HG03439 (cell line): ENCODE measurements at regions not wholly inside any gene's neighbourhood (a gene's known extent, or its start where the extent isn't known, plus 50 kb on each side); places are given as distances from the start of the nearest gene placed in this dataset.

ENCODE experiments used
- ATAC-seq: cut with Tn5 transposase; IDR thresholded peaks from one replicate; pipeline ENCODE4 v1.9.1; 2021; ENCODE audit warnings: mild to moderate bottlenecking, moderate library complexity; ENCODE audit not compliant: unreplicated experiment

GRCh38 chr6:102402635-102403329, 1009.3 kb downstream of the GRIK2 start:
- ATAC-seq: no peak

- ATAC-seq: no peak
Observed at GRCh38 chr6:102398788-102399390, 1005.4 kb downstream of the GRIK2 start.

GRCh38 chr6:102390541-102390940, 997.0 kb downstream of the GRIK2 start:
- ATAC-seq: no peak

DNA sequence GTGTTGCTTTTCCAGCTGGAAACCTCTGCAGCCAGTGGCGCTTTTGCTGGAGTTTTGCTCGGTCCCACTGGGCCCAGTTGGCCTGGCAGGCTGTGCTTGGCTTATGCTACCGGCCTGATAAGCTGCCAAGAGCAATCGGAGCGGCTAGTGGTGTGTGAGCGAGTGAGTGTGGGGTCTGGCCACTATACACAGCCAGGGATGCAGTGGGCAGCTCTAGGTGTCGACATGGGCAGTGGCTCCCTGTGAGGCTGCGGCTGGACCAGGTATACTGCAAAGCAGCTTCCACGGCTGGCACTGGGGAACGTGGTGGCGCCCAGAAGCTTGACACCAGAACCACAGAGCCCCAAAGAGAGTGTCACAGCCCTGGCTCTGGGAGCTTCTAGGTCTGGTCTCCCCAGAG, 996.5 kb downstream of the GRIK2 start:
- no peak for ATAC-seq

DNA sequence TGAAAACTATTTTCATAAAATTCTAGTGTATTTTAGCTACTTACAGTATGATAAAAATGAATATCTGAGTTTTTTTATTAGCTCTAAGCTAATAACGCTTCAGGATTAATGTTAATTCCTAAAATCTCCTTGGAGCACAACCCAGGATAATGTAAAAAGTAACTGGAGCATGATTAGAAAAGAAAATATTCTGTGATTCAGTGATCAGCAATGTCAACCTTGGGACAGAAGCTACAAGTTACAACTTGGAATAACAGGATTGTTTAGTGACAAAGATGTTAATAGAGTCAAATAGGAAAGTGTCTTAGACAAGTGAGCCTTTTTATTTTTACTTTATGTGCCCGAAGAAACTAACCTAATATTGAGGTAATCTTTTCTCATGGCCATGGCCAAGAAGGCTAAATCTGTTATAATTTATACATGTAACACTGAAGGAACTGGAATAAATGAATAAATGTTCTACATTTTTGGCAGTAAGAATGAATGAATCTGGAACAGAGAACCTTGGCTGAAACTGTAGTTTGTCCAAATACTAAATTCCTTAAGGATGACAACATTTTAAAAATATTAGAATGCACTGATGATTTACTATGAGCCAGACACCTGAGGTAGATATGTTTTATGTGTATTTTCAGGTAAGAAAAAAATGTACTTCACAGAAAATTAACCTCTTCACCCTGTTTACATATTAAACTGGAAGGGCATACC, 994.0 kb downstream of the GRIK2 start:
- no peak for ATAC-seq

DNA sequence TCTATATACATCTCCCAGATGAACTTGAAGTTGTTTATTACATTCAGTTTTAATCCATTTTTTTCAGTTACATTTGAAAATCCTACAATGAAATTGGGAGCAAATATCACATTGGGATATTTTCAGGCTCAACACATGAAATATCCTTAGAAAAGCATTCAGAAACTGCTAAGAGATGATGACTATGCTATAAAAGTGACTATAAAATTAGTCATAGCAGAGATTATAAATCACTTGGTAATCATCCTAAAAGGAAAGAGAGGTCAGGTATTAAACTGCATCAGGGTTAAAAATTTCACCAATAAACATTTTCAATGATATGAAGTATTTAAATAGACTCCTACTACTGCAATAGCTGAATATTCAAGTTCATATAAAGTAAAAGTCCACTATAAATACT, 987.7 kb downstream of the GRIK2 start:
- no peak for ATAC-seq

DNA sequence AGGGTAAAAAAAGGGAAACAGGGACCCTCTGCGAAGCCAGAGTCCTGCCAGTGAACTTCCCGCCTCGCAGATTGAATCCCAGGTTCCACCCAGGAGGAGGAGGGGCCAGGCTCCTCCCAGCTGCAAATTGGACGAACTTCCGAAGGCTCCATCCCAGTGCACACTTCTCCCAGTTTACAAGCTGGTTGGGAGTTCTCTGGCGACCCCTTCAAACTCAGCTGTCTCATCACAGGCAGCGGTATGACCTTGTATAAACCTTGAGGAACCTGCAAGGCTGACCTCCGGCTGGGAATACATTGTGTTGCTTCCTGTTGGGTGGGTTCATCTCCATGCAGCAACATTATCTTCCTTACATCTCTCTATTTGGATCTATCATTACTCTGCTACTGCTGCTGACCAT, 962.7 kb downstream of the GRIK2 start:
- no peak for ATAC-seq

- ATAC-seq: no peak
Observed at GRCh38 chr6:102355578-102355977, 962.1 kb downstream of the GRIK2 start.

DNA sequence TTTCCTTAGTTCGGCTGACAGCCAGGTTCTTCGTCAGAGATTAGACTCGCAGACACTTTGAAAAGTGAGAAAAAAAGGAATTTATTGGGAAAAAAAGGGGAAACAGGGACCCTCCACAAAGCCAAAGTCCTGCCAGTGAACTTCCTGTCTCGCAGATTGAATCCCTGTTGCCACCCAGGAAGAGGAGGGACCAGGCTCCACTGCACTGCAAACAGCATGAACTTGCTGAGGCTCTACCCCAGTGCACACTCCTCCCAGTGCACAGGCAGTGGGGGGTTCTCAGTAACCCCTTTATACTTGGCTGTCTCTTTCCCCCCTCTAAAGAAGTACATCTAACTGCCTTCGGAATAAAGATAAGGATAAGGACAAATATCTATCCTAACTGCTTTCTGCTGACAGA, 959.0 kb downstream of the GRIK2 start:
- no peak for ATAC-seq

GRCh38 chr6:102344769-102345168, 951.3 kb downstream of the GRIK2 start:
- ATAC-seq: no peak

- ATAC-seq: no peak
Observed at GRCh38 chr6:102340311-102340710, 946.8 kb downstream of the GRIK2 start.

DNA sequence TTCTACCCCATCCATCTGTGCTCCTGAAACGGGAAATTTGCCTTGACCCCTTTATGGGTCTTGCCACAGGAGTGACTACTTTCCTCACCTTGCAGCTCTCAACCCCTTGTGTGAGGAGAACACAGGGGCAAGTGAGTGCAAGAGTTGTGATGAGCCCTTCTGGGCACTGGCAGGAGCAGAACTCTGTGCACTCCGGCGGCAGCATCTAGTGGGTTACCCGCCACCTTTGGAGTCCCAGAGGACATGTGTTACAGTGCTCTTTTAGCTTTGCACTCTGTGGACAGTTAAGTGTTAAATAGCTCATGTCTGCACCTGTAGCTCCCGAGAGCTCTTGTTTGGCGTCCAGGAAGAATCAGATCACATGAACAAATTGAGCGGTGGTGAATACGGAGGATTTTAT, 940.2 kb downstream of the GRIK2 start:
- no peak for ATAC-seq

DNA sequence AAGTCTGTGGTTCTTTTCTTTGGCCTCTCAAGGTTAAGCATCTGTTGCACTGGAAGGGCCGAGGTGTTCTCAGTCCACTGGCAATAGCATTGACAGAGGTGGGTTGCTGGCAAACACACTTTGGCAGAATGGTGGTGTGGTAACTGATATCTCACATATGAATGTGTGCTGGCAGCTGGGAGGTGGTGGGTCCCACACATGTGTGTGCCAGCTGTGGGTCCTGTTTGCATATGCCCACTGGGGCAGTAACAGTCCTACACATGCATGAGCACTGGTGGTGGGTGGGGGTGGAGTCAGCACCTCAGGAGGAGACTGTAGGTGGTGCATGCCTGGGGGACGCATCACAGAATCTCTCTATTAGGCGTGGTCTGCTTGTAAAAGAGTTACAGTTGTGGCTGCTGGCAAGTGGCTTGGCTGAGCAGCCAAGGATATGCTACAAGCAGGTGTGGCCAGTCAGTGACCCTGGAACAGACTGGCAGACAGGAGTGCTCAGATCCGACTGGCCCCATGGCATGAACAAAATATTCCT, 934.3 kb downstream of the GRIK2 start:
- ATAC-seq: no peak

DNA sequence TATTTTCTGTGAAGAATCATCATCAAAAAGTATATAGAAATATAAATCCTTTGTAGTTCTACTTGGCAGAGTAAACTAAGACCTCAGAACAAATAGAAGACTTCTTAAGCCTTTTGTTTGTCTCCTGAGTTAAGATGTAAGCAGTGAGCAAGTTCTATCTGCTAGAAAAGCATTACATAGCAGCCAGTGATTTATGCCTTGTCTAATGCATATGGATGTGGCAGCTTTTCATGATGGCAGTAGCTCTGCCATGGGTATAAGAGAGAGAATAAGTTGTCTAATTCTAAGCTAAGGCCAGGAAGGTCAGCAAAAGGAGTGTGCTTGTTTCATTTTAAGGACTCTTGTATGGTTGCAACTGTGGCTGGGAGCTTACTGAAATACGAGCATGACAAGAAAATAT, 920.2 kb downstream of the GRIK2 start:
- ATAC-seq: no peak

- no peak for ATAC-seq
Observed at GRCh38 chr6:102309700-102310099, 916.2 kb downstream of the GRIK2 start.

DNA sequence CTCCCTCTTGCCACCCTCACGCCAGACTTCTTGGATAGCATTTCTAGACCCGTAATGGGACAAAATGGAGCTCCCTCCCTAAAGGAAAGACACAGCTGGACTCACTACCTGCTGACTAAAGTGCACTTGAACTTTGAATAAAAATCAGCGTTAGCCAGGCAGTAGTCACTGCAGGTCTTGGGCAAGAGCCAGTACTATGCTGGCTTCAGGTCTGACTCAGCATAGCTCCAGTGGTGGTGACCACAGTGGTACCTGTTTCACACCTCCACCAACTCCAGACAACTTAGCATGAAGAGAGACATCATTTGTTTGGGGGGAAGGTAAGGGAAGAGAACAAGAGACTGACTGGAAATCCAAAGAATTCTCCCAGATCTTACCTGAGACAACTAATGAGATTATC, 906.8 kb downstream of the GRIK2 start:
- no peak for ATAC-seq

DNA sequence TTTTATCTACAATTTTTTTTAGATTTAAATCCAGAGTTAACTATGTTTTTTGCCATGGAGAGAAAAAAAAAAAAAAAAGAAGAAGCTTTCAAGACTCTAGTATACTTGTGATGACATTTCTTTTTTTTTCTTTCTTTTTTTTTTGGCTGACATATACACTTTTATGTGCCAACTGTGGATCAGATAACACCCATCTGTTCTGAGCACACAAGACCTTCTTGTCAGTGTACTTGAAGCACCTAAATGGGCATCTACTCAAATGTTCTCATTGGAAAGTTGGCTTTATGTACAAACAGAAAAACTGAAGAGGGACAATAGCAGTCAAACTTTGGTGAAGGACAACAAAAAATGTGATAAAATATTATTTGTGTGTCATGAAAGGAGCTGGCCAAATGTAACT, 904.5 kb downstream of the GRIK2 start:
- ATAC-seq: no peak
